Left hindlimb (tissue), 1 donor: ENCODE measurements at regions not wholly inside any gene's neighbourhood (a gene's known extent, or its start where the extent isn't known, plus 50 kb on each side); places are given as distances from the start of the nearest gene placed in this dataset.

ENCODE experiments used
- DNase-seq: peaks from one replicate; pipeline ENCODE4 v3.0.0-alpha.2; 2018

DNA sequence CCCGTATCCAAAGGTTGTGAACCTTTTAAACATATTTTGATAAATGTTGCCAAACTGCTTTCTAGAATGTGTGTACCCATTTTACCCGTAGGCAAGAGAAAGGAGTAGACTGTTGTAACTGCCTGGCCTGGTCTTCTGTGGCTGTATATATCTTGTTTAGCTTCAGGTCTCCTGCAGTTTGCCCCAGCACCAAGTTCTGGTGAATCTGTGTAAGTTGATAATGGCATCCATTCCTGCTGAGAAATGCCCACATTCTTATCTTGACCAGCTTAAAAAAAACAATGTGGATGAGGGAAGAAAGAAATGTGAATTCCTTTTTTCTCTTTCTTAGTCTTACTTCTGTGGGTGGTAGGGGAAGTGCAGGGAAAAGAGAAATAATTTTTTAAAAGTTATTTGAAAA lies 53.3 kb upstream of the TLE3 start:
- no peak for DNase-seq

DNA sequence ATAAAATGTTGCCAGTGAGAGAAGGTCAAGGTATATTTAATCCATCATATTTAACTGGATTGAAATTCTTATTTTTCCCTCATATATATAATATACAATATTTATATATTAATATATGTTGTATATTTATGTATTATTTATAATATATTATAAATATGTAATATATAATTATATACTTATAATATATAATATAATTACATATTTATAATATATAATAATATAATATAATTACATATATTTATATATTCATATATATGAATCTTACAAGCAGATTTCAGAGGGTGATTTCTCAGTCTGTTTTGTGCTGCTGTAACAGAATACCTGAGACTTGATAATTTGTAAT lies 52.7 kb upstream of the TLE3 start:
- DNase-seq, result no peak

DNA sequence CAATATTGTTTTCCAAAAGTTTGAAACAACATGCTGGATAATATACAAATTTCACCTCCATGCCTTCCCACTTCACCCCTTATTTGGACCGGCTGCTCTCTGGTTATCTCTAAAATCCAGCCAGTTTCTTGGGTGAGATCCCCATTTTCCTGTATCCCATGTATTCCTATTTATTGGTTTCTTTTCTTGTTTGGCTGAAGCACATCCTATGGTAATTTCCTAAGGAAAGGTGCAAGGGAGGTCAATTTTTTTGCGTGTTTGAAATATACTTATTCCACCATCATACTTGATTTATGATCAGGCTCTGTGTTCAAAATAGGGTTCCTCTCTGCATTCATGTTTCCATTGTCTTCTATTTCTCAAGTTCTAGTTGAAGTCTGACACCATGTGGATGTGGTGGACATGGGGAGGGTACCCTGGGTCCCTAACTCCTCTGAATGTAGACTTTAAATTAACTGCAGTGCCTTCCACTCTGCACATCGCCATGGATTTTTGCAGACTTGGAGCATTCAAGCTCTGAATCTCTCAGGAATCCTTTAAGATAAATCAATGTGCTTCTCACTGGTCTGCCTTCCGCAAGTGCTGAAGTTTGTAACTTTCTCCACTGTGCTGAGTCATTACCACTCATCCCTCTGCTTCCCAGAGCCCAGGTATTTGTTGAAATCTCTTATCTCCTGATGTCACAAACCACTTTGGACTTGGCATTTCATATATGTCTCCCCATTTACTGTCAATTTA lies 52.1 kb upstream of the TLE3 start:
- no peak for DNase-seq

DNA sequence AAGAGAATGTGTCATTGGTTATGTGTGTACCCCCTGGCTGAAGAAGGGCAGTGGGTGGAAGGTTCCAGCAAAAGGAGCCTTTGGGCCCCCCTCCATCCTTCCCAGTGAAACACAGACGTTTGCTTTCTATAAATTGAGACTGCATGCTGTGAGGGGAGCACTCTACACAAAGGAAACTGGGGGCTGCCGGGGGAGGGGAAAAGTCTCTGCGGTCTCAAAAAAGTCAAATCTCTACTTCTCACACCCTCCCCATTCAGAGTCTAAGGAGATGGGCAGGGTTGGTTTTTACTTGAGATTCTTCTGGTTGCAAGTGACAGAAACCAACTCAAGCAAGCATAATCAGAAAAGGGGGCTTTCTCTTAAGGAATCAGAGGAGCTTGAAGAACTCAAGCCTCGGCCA lies 50.1 kb upstream of the TLE3 start:
- DNase-seq, result no peak
